Smooth muscle cell (in vitro differentiated cells): ENCODE measurements at regions not wholly inside any gene's neighbourhood (a gene's known extent, or its start where the extent isn't known, plus 50 kb on each side); places are given as distances from the start of the nearest gene placed in this dataset.
"Not testable (repeated sequence)": the region's sequence is repeated elsewhere in the genome, so short reads cannot be mapped to it uniquely, and the experiment has no call there.

Experiments
- DNase-seq: peaks from one replicate; lab custom pipeline; 2025; ENCODE audit not compliant: unreplicated experiment; lab: John Stamatoyannopoulos, UW
- H2AFZ ChIP-seq: fragments of 200-600 bp; sonication (generic); 2 replicates; pipeline ENCODE4 v1.6.0; 2016; ENCODE audit warnings: antibody characterized with exemption, low read depth, mild to moderate bottlenecking
- H3F3A ChIP-seq: fragments of 200-600 bp; sonication (generic); 2 replicates; pipeline ENCODE4 v1.6.0; 2017; ENCODE audit warnings: antibody characterized with exemption, low read depth
- H3K27ac ChIP-seq: fragments of 200-600 bp; sonication (generic); 2 replicates; pipeline ENCODE4 v1.5.1; 2016; ENCODE audit warnings: low read depth, mild to moderate bottlenecking
- H3K27me3 ChIP-seq: fragments of 200-600 bp; sonication (generic); 2 replicates; pipeline ENCODE4 v1.6.1; 2016; ENCODE audit warnings: low read depth, mild to moderate bottlenecking
- H3K36me3 ChIP-seq: fragments of 200-600 bp; sonication (generic); 2 replicates; pipeline ENCODE4 v1.5.1; 2016; ENCODE audit warnings: low read depth
- H3K4me1 ChIP-seq: fragments of 200-600 bp; sonication (generic); 2 replicates; pipeline ENCODE4 v1.5.1; 2016; ENCODE audit warnings: low read depth
- H3K4me2 ChIP-seq: fragments of 200-600 bp; sonication (generic); 2 replicates; pipeline ENCODE4 v1.6.0; 2016; ENCODE audit warnings: mild to moderate bottlenecking
- H3K4me3 ChIP-seq: fragments of 200-600 bp; sonication (generic); 2 replicates; pipeline ENCODE4 v1.5.1; 2016; ENCODE audit warnings: mild to moderate bottlenecking
- H3K79me2 ChIP-seq: fragments of 200-600 bp; sonication (generic); 2 replicates; pipeline ENCODE4 v1.6.0; 2016; ENCODE audit warnings: low read depth, mild to moderate bottlenecking
- H3K9ac ChIP-seq: fragments of 200-600 bp; sonication (generic); 2 replicates; pipeline ENCODE4 v1.6.0; 2016; ENCODE audit warnings: low read depth
- H3K9me3 ChIP-seq: fragments of 200-600 bp; sonication (generic); replicated peaks from 2 replicates; pipeline ENCODE4 v1.5.1; 2016; ENCODE audit warnings: low read depth
- H4K20me1 ChIP-seq: fragments of 200-600 bp; sonication (generic); 2 replicates; pipeline ENCODE4 v1.6.0; 2016; ENCODE audit warnings: low read depth
- WGBS: methylation state at CpG from one replicate; pipeline ENCODE4 v1.1.7; 2016; ENCODE audit warnings: low lambda C conversion rate; 5-methylcytosine and 5-hydroxymethylcytosine counted together
- TF ChIP-seq, protein P1 (sequence below): fragments of 200-600 bp; sonication (generic); IDR thresholded peaks from 2 replicates; pipeline ENCODE4 v1.5.1; 2017; ENCODE audit warnings: borderline replicate concordance, mild to moderate bottlenecking, antibody characterized with exemption; ENCODE audit not compliant: insufficient read depth, poor library complexity, severe bottlenecking

DNA sequence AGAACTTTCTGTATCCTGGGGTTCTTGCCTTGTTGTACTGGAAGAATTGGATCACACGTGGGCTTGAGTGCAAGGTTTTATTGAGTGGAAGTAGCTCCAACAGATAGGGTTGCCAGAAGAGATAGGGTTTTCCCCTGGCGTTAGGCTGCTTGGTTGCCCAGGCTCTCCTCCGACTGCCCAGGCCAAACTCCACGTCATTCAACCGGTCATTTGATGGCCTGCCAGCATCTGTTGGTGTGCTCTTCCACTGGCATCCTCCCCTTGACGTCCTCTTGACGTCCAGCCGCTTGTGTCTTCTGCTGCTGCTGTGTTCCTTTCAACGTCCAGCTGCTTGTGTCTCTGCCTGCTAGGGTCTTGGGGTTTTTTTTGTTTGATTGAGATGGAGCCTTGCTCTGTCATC lies 111.2 kb upstream of the XIST start:
- Histone ChIP-seq H3K27ac (no peak overlapping the region), H3K4me2 (no peak overlapping the region), H2AFZ (no peak overlapping the region), H3K4me1 (peaks cover 9% of the 10 kb centered on the region), H3K9me3 (no peaks in the 10 kb centered on the region), H3K4me3 (no peak overlapping the region), H3K79me2 (peaks cover 96% of the 10 kb centered on the region), H4K20me1 (peaks cover 96% of the 10 kb centered on the region), H3F3A (peaks cover 14% of the 10 kb centered on the region), H3K36me3 (no peaks in the 10 kb centered on the region), H3K9ac (no peak overlapping the region), H3K27me3 (no peaks in the 10 kb centered on the region)
- WGBS = 96% methylated on average over 9 of the region's 9 CpGs
- no peak for DNase-seq
- TF ChIP-seq, protein P1, sequence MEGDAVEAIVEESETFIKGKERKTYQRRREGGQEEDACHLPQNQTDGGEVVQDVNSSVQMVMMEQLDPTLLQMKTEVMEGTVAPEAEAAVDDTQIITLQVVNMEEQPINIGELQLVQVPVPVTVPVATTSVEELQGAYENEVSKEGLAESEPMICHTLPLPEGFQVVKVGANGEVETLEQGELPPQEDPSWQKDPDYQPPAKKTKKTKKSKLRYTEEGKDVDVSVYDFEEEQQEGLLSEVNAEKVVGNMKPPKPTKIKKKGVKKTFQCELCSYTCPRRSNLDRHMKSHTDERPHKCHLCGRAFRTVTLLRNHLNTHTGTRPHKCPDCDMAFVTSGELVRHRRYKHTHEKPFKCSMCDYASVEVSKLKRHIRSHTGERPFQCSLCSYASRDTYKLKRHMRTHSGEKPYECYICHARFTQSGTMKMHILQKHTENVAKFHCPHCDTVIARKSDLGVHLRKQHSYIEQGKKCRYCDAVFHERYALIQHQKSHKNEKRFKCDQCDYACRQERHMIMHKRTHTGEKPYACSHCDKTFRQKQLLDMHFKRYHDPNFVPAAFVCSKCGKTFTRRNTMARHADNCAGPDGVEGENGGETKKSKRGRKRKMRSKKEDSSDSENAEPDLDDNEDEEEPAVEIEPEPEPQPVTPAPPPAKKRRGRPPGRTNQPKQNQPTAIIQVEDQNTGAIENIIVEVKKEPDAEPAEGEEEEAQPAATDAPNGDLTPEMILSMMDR = no peak

DNA sequence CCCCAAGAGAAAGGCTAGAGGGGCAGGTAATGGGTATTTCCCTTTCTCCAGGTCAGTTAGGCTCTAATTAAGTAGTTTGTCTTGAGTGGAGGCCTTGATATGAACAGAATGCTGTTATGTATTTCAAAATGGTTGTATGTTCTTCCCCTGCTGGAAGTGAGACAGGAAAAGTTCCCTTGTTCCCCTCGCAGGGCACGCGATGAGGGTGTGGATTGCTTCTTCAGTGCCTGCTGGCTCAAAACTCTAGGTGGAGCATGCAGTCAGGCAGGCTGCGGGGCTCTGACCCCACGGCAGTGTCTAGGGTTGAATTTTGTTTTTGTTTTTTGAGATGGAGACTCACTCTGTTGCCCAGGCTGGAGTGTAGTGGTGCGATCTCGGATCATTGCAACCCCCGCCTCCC lies 110.4 kb upstream of the XIST start:
- H3K9ac ChIP-seq = no peak overlapping the region
- no peak for DNase-seq
- H3K79me2 ChIP-seq = peaks cover 98% of the 10 kb centered on the region
- peaks cover 97% of the 10 kb centered on the region for H4K20me1 ChIP-seq
- H3F3A ChIP-seq = peaks cover 14% of the 10 kb centered on the region
- H3K9me3 ChIP-seq = no peaks in the 10 kb centered on the region
- H3K4me2 ChIP-seq = no peak overlapping the region
- H3K4me1 ChIP-seq = peaks cover 9% of the 10 kb centered on the region
- no peak overlapping the region for H3K4me3 ChIP-seq
- no peaks in the 10 kb centered on the region for H3K36me3 ChIP-seq
- 96% methylated on average over 8 of the region's 8 CpGs for WGBS
- TF ChIP-seq, protein P1 = no peak
- H3K27ac ChIP-seq = no peak overlapping the region
- no peaks in the 10 kb centered on the region for H3K27me3 ChIP-seq
- no peak overlapping the region for H2AFZ ChIP-seq

DNA sequence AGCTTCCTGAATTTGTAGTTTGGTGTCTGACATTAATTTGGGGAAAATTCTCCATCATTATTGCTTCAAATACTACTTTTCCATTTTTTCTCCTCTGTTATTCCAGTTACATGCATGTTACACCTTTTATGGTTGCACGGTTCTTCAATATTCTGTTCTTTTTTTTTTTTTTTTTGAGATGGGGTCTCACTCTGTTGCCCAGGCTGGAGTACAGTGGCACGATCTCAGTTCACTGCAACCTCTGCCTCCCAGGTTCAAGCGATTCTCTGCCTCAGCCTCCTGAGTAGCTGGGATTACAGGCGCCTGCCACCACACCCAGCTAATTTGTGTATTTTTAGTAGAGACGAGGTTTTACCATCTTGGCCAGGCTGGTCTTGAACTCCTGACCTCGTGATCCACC lies 109.4 kb upstream of the XIST start:
- H3K9ac ChIP-seq, H2AFZ ChIP-seq, H3K4me3 ChIP-seq, H3K27me3 ChIP-seq, H3K9me3 ChIP-seq, H3K36me3 ChIP-seq, DNase-seq, H3K4me1 ChIP-seq, H3K27ac ChIP-seq, H3K4me2 ChIP-seq: not testable (repeated sequence)
- peaks cover 98% of the 10 kb centered on the region for H3K79me2 ChIP-seq
- H4K20me1 ChIP-seq = peaks cover 98% of the 10 kb centered on the region
- peaks cover 14% of the 10 kb centered on the region for H3F3A ChIP-seq
- 96% methylated on average over 6 of the region's 6 CpGs for WGBS

DNA sequence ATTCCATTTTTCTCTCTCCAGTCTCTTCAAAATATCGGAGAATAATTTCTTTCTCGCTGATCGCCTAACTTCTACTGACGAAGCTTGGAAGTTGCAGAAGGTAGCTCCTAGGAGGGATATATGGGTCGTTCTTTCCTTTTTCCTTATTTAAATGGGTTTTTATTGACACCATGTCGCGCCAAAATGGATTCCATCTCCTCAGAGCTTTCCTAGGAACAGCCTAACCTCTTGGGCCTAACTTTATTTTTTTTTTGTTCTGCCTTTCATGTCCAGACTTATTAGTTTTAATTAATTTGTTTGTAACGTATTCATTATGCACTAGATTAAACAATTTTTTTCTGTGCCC lies 92.0 kb upstream of the XIST start:
- Histone ChIP-seq H4K20me1 (peaks cover 2% of the 10 kb centered on the region), H3K36me3 (peaks cover 4% of the 10 kb centered on the region), H3K27me3 (no peaks in the 10 kb centered on the region), H3K9me3 (no peaks in the 10 kb centered on the region), H3K4me3 (peak overlapping the region; percentile 72), H3K4me2 (peak overlapping the region; percentile 99), H3K4me1 (peaks cover 10% of the 10 kb centered on the region), H3F3A (no peaks in the 10 kb centered on the region), H3K79me2 (peaks cover 53% of the 10 kb centered on the region), H3K27ac (peak overlapping the region; percentile 68), H2AFZ (peak overlapping the region; percentile 87), H3K9ac (peak overlapping the region; percentile 93)
- 2% methylated on average over 8 of the region's 8 CpGs for WGBS
- no peak for DNase-seq
- TF ChIP-seq, protein P1 = no peak
